ENCODE measurements at regions not wholly inside any gene's neighbourhood (a gene's known extent, or its start where the extent isn't known, plus 50 kb on each side); places are given as distances from the start of the nearest gene placed in this dataset.

GRCh38 chr9:78930281-78930680 is 633.4 kb downstream of the PSAT1 start:
- no peak for DNase-seq
- intact Hi-C loops (cut with DNase I), result no loop called here
- Histone ChIP-seq H3K4me3 (no peak overlapping the region), H3K36me3 (no peaks in the 10 kb centered on the region), H3K4me1 (no peaks in the 10 kb centered on the region), H3K27ac (no peak overlapping the region), H3K9ac (ENCODE audit: low read depth in 2 of 2, low read length in 2 of 2) (no peak overlapping the region), H3K9me3 (no peaks in the 10 kb centered on the region), H3K27me3 (no peaks in the 10 kb centered on the region)
- TF ChIP-seq CTCF (IDR thresholded peaks at IDR 0.05), result no peak

GRCh38 chr9:78932849-78933627 is 636.1 kb downstream of the PSAT1 start:
- no peaks in the 10 kb centered on the region for H3K36me3 ChIP-seq
- H3K9me3 ChIP-seq, result no peaks in the 10 kb centered on the region
- H3K27me3 ChIP-seq, result no peaks in the 10 kb centered on the region
- H3K27ac ChIP-seq, result no peak overlapping the region
- no peak for DNase-seq
- H3K4me3 ChIP-seq, result no peak overlapping the region
- no peak overlapping the region for H3K9ac ChIP-seq (ENCODE audit: low read depth in 2 of 2, low read length in 2 of 2)
- intact Hi-C loops (cut with DNase I), result no loop called here
- H3K4me1 ChIP-seq, result no peaks in the 10 kb centered on the region
- TF ChIP-seq CTCF (IDR thresholded peaks at IDR 0.05), result no peak

- Histone ChIP-seq H3K4me1 (no peaks in the 10 kb centered on the region), H3K36me3 (no peaks in the 10 kb centered on the region), H3K4me3 (no peak overlapping the region), H3K27me3 (no peaks in the 10 kb centered on the region), H3K9ac (ENCODE audit: low read depth in 2 of 2, low read length in 2 of 2) (no peak overlapping the region), H3K27ac (no peak overlapping the region), H3K9me3 (no peaks in the 10 kb centered on the region)
- no peak for DNase-seq
- TF ChIP-seq CTCF (IDR thresholded peaks at IDR 0.05), result no peak
- intact Hi-C loops (cut with DNase I), result no loop called here
Measured at GRCh38 chr9:78934880-78935279, 636.9 kb upstream of the TLE4 start.

- H3K27ac ChIP-seq, result no peak overlapping the region
- no peaks in the 10 kb centered on the region for H3K36me3 ChIP-seq
- no peak overlapping the region for H3K4me3 ChIP-seq
- no peaks in the 10 kb centered on the region for H3K9me3 ChIP-seq
- no peak overlapping the region for H3K9ac ChIP-seq (ENCODE audit: low read depth in 2 of 2, low read length in 2 of 2)
- H3K27me3 ChIP-seq, result no peaks in the 10 kb centered on the region
- intact Hi-C loops (cut with DNase I), result no loop called here
- H3K4me1 ChIP-seq, result no peaks in the 10 kb centered on the region
- TF ChIP-seq CTCF (IDR thresholded peaks at IDR 0.05), result no peak
- no peak for DNase-seq
Measured at GRCh38 chr9:78938821-78939220, 632.9 kb upstream of the TLE4 start.

GRCh38 chr9:78939311-78940065 is 632.3 kb upstream of the TLE4 start:
- no peaks in the 10 kb centered on the region for H3K9me3 ChIP-seq
- no peak overlapping the region for H3K4me3 ChIP-seq
- DNase-seq, result no peak
- TF ChIP-seq CTCF (IDR thresholded peaks at IDR 0.05), result no peak
- no peaks in the 10 kb centered on the region for H3K36me3 ChIP-seq
- H3K9ac ChIP-seq (ENCODE audit: low read depth in 2 of 2, low read length in 2 of 2), result no peak overlapping the region
- no peaks in the 10 kb centered on the region for H3K27me3 ChIP-seq
- no peak overlapping the region for H3K27ac ChIP-seq
- intact Hi-C loops (cut with DNase I), result no loop called here
- no peaks in the 10 kb centered on the region for H3K4me1 ChIP-seq

All from colonic mucosa (tissue), 4 donors.